ENCODE measurements at regions not wholly inside any gene's neighbourhood (a gene's known extent, or its start where the extent isn't known, plus 50 kb on each side); places are given as distances from the start of the nearest gene placed in this dataset.
A peak's percentile ranks its signal among the peaks of the same experiment; 100 is the strongest.

- no peak for DNase-seq (ENCODE audit: low read depth in 2 of 2)
Measured at GRCh38 chr5:124438026-124438902, 308.2 kb downstream of the ZNF608 start.

- peak in 1 of 2 donors; percentile 13 for DNase-seq (ENCODE audit: low read depth in 2 of 2)
Measured at GRCh38 chr5:124436294-124436693, 310.1 kb downstream of the ZNF608 start.

DNA sequence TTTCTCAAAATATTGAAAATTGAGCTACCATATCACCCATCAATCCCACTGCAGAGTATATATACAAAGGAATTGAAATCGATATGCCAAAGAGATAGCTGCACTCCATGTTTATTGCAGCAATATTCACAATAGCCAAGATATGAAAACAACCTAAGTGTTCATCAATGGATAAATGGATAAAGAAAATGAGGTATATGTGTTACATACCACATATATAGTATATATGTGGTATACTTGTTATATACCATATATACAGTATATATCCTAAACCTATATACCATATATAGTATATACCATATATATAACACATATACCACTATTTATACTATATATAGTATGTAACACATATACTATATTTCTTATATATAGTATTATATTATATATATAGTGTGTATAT, 313.3 kb downstream of the ZNF608 start:
- DNase-seq (ENCODE audit: low read depth in 2 of 2) = no peak

GRCh38 chr5:124421584-124421983, 324.9 kb downstream of the ZNF608 start:
- no peak for DNase-seq (ENCODE audit: low read depth in 2 of 2)

- no peak for DNase-seq (ENCODE audit: low read depth in 2 of 2)
Measured at GRCh38 chr5:124420952-124421351, 325.5 kb downstream of the ZNF608 start.

DNA sequence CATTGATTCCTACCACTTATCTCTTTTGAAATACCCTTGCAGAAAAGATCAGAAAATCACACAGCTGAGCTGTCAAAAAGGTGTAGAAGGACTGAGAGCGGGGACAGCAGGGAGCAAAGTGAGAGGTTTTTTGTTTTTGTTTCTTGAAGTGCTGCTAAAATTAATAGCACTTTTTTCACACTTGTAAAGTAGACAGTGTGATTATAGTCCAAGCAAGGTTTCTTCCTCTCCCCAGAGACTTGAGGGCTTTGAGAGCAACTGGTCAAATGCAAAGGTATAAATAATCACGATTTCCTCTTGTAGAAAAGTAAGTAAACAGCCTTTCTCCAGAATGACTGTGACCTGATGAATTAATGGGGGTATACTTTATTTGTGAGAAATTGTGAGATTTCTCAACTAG, 326.9 kb downstream of the ZNF608 start:
- DNase-seq (ENCODE audit: low read depth in 2 of 2) = no peak

DNA sequence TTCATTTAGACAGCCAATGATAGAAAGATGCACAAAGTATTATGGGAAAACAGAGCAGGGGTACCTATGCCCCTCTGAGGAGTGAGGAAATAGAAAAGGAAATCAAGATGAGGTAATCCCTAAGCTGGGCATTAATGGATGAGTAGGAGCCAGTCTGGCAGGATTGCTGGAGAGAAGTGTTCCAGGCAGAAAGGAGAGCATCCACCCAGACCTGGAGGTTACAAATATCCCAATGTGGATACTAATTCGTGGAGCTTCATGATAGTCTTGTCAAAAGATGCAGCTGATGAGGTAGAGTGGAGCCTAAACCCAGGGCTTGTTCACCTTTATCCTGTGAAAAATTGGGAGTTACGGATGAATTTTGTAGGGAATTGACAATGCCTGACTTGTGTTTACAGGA, 328.0 kb downstream of the ZNF608 start:
- no peak for DNase-seq (ENCODE audit: low read depth in 2 of 2)

DNA sequence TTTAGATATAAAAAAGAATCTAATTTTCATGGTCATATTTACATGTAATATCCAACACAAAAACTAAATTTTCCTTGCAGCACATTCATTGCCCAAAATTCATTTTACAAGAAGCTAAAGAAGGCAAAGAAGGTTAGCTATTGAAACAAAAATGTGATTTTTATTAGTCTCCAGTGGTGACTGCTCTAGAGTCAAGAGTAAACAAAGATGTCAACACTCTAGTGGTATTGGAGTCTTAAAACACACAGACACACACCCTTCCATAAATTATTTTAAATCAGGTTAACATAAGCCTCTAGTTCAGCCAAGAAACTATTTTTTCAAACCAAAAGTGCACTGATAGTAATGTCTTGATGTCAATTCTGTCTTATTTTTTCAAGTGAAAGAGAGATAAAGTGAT, 329.2 kb downstream of the ZNF608 start:
- no peak for DNase-seq (ENCODE audit: low read depth in 2 of 2)

DNA sequence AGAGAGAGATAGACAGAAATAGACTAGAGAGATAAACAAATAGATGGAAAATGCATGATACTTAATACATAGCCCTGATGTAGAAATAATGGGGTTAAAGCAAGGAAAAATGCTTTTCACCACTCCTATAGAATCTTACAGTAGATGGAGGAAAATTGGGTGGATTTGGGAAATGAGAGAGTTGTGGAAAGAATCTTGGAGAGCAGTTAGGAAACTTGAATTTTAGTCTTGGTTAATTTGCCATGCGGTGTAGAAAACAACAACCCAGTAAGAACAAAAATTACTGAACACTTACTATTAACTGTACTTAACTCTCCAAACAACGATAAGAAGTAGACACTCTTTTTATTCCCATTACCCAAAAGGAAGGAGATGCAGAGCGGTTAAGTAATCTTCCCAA, 329.8 kb downstream of the ZNF608 start:
- DNase-seq (ENCODE audit: low read depth in 2 of 2) = no peak

- DNase-seq (ENCODE audit: low read depth in 2 of 2) = no peak
Measured at GRCh38 chr5:124414973-124415372, 331.5 kb downstream of the ZNF608 start.

- peak; percentile 16 to 48 for DNase-seq (ENCODE audit: low read depth in 2 of 2)
Measured at GRCh38 chr5:124410539-124411488, 335.6 kb downstream of the ZNF608 start.

DNA sequence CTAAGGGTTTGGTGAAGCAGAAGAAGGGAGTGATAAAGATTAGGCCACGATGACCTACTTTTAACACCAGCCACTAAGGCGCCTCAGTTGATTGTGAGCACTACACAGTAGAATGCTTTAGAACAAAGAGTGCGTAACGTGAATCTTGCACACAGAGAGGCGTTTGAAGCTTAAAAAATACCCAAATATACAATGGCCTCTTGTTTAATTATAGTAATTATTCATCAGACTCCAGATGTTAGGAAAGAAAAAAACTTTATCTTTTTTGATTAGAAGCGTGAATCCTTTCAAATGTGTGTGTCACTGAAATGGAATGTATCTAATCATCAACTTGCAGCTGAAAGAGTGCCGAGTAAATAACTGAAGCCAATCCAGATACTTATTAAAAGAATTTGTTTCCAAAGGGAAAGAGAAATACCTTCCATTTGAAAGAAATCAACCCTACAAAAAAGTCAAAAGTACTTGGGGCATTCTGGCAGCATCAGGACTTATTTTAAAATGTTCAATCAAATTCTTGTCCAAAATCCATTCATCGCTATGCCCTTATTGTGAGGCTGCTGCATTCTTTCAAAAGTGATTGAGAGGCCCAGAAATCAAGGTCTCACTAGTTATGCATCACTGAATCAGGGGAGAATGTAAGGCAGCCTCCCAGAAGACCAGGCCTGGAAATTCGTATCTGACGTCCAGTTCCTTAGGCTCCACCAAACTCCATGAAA, 337.5 kb downstream of the ZNF608 start:
- no peak for DNase-seq (ENCODE audit: low read depth in 2 of 2)

- DNase-seq (ENCODE audit: low read depth in 2 of 2) = peak; percentile 5 to 66
Measured at GRCh38 chr5:124404796-124405195, 341.6 kb downstream of the ZNF608 start.

DNA sequence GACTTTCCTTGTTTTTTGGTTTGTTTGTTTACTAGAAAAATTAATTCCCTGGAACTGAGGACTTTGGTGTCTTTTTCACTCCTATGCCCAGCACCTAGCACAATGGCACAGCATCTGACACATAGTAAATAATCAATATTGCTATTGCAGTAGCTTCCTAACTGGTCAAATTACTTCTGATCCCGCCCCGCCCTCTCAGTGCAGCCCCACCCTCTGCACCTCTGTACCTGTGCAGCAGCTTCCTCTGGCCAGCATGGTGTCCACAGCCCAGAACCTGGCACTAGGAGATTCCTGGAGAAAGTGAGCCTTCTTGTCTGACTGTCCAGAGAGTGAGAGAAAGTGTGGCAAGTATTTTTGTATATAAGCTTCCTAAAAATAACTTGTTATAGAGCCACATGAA, 343.2 kb downstream of the ZNF608 start:
- no peak for DNase-seq (ENCODE audit: low read depth in 2 of 2)

- peak in 1 of 2 donors; percentile 14 for DNase-seq (ENCODE audit: low read depth in 2 of 2)
Measured at GRCh38 chr5:124402144-124402581, 344.3 kb downstream of the ZNF608 start.

DNA sequence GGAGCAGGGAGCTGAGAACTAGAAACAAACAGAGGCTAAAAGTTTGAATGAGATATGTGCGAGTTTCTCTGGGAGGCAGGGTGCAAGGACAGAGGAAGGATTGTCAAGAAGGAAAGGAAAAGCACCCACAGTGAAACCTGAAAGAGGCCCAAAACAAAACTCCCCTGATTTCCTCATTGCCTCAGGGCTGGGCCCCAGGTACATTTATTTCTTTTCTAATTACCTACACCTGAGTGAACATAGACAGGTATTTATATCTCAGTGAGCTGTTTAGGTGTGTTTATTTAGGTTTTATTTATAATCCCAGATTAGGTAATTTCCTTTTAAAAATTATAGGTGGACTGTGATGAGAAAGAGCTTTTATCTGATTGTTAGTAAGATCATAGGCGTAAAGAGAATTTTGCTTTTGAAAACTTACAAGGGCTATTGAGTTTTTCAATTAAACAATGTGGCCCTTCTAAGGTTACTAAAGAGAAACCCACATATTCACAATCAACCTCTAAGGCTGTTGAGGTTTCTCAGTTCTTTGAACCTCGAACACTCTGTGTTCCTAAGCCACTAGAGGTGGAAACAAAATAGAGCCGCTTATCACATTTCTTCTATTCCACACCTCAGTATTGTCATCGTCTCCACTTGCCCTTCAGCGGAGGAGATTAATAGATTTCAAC, 344.8 kb downstream of the ZNF608 start:
- DNase-seq (ENCODE audit: low read depth in 2 of 2) = no peak

- DNase-seq (ENCODE audit: low read depth in 2 of 2) = peak in 1 of 2 donors; percentile 91
Measured at GRCh38 chr5:124399426-124399961, 346.9 kb downstream of the ZNF608 start.

- peak in 1 of 2 donors; percentile 65 for DNase-seq (ENCODE audit: low read depth in 2 of 2)
Measured at GRCh38 chr5:124398460-124398859, 348.0 kb downstream of the ZNF608 start.

GRCh38 chr5:124397317-124397716, 349.1 kb downstream of the ZNF608 start:
- DNase-seq (ENCODE audit: low read depth in 2 of 2) = no peak

- DNase-seq (ENCODE audit: low read depth in 2 of 2) = no peak
Measured at GRCh38 chr5:124395926-124396325, 350.5 kb downstream of the ZNF608 start.

DNA sequence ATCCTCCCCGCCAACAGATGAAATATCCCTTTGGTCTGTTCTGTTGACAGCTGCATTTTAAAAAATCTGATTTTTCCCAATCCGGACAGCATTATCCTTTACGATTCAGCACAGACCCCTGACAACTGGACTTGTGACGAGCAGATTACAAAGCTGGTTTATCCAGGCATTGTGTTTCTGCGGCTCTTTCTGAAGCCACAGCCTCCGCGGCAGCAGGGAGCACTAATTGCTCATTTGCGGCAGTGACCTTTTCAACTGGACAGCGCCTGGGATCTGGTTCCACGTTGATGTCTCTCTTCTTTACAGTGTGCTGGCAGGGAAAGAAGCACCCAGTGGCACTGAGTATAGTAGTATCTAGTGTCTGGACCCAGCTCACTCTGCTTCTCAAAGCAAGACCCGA, 351.2 kb downstream of the ZNF608 start:
- DNase-seq (ENCODE audit: low read depth in 2 of 2) = no peak

Data from lung microvascular endothelial cell (primary cell).